HG03469 (cell line): ENCODE measurements at regions not wholly inside any gene's neighbourhood (a gene's known extent, or its start where the extent isn't known, plus 50 kb on each side); places are given as distances from the start of the nearest gene placed in this dataset.
"Not testable (repeated sequence)": the region's sequence is repeated elsewhere in the genome, so short reads cannot be mapped to it uniquely, and the experiment has no call there.

Experiments
- ATAC-seq: cut with Tn5 transposase; IDR thresholded peaks from one replicate; pipeline ENCODE4 v1.9.1; 2021; ENCODE audit warnings: mild to moderate bottlenecking, moderate library complexity, moderate number of reproducible peaks; ENCODE audit not compliant: unreplicated experiment

DNA sequence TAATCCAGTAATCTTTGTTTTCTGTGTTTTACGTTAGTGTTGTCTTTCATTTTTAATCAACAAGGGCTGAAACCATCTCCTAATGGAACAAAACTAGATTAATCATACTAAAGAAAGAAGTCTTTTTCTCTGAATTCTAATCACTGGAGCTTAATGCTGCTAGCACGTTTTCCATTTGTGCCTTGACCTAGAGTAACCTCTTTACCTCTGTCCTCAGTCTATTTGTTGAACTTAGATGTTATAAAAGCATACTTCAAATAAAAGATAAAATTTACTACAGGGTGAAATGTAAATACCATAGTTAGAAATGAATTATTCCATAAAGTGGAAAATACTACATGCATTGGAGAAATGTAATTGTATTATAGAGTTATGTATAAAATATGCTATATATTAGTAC lies 207.1 kb downstream of the NKX6-1 start:
- ATAC-seq, result no peak

DNA sequence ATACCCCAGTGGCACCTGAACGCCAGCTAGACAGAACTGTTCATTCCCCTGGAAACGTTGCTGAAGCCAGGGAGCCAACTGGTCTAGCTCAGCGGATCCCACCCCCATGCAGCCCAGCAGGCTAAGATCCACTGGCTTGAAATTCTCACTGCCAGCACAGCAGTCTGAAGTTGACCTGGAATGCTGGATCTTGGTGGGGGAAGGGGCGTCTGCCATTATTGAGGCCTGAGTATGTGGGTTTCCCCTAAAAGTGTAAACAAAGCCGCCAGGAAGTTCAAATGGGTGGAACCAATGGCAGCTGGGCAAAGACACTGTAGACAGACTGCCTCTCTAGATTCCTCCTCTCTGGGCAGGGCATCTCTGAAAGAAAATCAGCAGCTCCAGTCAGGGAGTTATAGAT lies 213.0 kb downstream of the NKX6-1 start:
- no peak for ATAC-seq

DNA sequence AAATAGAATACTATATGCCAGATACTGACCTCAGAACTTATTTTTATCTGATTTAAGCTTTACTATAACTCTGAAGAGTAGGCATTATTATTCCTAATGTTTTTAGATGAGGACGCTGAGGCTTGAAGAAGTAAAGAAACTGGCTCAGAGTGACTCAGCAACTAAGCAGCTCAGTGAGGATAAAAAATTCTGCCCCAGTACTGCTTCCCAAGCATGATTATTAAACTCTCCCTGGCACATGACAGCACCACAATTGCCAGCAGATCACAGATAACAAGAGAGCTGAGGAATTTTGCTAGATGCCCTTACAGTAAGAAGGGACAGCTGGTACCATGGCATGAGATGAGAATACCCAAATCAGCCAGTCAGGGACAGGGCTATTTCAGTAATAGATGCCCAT lies 219.4 kb downstream of the NKX6-1 start:
- no peak for ATAC-seq

DNA sequence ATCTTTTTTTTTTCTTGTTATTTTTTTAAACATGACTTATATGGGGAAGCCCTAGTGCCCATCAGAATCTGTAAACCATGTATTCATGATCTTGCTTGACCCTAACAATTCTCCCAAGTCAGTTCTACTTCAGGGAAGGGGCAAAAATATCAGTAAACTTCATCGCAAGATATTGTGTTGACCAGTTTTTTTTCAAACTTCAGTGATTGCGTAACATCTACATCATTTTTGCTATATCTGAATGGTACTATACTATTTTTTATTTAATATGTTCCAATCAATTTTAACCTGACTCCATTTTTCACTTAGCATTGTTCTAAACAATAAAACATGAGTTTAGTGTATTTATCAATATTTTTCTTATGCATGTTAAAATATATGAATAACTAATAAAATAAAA lies 221.2 kb downstream of the NKX6-1 start:
- no peak for ATAC-seq

DNA sequence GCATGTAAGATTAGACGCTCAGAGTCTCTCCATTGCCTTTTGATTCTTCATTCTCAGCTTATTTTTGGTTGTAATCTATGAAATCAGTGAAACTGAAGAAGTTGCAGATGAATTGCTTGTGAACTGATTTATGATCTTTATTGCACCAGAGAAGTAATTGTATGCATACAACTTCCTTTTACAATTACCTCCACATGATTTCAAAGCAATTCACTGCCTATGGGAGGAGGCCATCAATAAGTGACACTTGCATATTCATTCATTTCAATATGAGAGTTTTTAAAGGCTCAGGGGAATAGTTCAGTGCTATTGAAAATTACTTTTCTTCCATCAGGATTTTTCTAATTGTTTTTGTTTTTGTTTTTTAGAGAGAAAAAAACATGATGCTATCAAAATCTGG lies 222.3 kb downstream of the NKX6-1 start:
- no peak for ATAC-seq

DNA sequence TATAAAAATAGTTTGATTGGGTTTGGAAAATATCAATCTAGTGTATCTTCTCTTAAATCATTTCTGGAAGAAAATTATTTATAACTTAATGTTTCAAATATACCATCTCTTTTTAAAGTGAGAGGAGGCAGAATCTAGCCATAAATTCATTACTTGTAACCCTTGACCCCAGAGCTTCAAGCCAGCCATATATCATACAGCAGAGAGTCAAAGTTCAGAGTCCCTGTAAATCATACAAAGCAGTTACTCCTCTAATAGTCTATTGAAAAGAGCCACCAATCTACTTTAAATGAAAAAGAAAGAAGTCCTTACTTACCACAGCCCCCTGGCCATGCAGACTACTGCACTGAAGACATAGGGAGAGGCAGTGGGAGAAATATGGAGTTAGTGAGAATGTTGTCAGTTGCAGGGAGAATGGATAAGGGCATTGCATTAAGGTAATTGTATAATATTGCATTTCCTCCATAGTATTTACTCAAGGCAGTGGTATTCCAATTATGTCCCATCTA lies 229.5 kb downstream of the NKX6-1 start:
- ATAC-seq, result no peak

DNA sequence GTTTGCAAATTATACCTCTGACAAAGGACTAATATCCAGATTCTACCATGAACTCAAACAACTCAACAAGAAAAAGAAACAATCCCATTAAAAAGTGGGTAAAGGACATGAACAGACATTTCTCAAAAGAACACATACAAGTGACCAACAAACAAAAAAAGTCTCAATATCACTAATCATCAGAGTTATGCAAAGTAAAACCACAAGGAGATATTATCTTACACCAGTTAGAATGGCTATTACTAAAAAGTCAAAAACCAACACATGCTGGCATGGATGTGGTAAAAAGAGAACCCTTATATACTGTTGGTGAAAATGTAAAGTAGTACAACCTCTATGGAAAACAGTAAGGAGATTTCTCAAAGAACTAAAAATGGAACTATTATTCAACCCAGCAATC lies 234.4 kb downstream of the NKX6-1 start:
- ATAC-seq, result no peak

DNA sequence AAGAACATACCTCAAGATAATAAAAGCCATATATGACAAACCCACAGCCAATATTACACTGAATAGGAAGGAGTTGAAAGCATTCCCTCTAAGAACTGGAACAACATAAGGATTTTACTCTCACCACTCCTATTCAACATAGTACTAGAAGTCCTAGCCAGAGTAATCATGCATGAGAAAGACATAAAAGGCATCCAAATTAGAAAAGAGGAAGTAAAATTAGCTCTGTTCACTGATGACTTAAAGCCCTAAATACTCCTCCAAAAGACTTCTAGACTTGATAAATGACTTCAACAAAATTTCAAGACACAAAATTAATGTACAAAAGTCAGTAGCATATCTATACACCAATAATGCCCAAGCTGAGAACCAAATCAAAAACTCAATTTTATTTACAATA lies 235.7 kb downstream of the NKX6-1 start:
- ATAC-seq, result peak; percentile 46

DNA sequence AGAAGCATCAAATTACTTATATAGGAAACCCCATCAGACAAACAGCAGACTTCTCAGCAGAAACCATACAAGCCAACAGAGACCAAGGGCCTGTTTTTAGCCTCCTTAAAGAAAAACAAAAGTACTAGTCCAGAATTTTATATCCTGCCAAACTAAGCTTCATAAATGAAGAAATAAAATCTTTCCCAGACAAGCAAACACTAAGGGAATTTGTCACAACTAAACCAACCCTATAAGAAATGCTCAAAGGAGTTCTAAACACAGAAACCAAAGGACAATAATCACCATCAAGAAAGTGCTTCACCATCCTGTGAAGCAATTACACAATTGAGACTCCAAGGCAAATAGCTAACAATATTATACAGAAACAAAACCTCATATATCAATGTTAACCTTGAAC lies 238.6 kb downstream of the NKX6-1 start:
- ATAC-seq, result no peak

DNA sequence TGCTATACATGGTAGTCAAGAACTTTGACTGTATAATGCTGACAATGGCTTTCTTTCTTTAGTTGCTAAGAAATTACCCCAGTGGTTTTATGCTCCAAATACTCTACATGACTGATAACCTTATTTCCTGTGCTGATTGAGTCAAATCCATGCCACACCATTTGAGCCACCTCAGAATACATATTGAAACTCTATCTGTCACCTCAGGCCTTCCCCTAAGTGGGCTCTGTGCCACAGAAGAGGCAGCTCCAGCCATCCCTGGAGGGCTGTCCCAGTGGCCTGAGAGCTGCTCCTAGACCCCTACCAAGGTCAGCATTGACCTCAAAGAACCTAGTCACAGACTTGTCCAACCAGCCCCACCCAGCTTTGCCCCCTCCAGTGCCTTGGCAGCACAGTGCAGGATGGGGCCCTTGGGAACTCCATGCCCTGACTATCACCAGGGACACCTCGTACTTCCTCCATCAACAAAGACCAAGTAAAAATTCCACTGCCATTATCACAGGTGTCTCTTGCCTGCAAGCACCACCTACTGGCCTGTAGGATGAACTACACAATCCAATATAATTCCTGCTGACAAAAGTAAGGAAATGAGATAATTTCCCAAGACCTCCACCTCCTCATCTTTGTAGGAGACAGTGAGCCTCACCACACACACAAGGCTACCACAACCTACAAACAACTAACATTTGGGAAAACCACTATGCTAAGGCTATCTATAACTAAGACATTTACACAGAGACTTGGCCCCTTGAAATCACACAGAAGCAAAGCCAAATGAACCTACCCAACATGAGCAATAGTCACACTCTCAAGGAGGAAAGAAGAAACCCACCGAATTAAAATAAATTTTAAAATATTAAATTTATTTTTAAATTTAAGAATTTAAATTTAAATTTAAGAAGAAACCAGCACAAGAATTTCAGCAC lies 239.9 kb downstream of the NKX6-1 start:
- peak; percentile 70 for ATAC-seq

DNA sequence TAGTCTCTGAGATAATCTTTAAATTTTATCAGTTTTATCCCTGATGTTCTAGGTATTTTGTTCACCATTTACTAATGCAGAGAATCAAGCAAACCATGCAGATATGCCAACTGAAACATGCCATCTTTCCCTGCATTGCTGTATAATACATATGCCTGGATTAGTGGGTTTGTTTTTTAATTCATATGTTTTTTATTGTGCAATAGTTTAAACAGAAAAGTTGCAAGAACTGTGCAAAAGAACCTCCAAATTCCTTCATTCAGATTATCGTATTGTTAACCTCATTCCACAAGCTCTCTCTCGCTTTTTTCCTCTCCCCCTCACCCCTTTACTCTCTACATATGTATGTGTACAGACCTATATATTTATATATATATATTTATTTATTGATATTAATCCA lies 244.6 kb downstream of the NKX6-1 start:
- no peak for ATAC-seq

DNA sequence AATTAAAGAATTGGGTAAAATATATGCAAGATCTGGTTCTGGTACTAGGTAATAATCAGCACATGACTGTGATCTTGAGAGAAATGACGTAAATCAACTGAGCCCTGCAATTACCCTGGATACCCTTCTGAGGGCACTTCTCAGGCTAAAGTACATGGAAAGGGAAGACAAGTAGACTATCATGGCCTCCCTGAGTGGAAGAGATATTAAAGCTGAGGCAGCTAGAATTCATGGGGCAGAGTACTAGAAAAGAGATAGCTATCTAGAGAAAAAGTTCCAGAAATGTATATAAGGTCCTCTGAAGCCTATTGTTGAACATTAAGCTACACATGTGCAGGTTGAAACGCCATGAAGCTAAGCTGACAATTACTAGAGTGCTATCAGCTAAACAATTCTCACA lies 249.6 kb downstream of the NKX6-1 start:
- no peak for ATAC-seq

DNA sequence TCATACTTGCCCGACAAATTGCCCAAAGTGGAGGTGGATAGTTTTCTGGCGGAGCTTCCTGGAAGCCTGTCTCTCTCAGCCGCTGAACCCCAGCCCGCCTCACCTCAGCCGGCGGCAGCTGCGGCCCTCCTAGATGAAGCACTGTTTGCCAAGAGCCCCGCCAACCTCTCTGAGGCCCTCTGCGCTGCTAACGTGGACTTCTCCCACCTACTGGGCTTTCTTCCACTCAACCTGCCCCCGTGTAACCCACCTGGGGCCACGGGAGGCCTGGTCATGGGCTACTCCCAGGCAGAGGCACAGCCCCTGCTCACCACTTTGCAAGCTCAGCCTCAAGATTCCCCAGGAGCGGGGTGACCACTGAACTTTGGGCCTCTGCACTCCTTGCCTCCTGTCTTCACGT lies 254.1 kb downstream of the NKX6-1 start:
- ATAC-seq, result not testable (repeated sequence)

DNA sequence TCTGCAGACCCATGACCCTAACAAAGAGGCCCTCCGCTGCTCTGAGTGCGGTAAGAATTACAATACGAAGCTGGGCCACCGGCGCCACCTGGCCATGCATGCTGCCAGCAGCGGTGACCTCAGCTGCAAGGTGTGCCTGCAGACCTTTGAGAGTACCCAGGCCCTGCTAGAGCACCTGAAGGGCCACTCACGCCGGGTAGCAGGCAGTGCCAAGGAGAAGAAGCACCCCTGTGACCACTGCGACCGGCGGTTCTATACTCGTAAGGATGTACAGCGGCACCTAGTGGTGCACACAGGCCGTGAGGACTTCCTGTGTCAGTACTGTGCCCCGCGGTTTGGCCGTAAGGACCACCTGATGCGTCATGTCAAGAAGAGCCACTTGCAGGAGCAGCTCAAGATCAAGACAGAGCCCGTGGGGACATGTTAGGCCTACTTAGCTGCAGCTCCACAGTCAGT lies 254.7 kb downstream of the NKX6-1 start:
- ATAC-seq, result not testable (repeated sequence)

DNA sequence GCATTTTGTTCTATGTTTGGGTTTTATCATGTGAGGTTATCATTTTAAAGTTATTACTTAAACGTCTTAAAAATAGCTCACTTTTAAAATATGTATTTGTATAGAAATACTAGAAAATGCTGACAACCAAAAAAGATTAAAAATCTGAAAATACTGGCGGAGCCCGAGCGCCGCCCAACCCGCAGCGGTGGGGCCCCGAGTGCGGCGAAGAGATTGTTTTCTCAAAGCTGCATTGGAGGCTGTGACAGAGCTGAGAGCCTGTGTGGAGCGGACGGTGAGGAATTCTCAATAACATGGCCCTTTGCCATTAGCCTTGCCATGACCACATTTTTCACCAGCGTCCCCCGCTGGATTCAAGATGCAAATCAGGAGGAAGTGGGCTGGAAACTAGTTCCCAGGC lies 255.4 kb downstream of the NKX6-1 start:
- ATAC-seq, result no peak

DNA sequence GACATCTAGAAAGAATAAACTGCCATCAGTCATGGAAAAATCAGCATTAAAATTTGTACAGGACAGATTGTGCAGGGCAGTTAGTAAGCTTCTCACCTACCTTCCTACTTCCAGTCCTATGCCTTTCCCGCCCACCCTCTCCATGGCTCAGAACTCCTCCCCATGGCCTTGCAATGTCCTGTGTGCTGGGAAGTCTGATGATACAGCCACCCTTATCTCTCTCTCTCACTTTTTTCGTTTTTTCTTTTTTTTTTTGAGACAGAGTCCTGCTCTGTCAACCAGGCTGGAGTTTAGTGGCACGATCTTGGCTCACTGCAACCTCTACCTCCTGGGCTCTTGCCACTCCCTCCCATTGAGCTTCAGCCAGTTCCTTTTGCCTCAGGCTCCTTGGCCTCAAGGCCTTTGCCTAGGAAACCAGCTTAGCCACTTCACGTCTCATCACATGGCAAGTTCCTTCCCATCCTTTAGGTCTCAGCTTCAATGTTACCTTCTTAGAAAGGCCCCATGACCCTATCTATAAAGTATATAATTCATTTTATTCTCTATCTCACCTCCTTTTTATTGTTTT lies 259.7 kb downstream of the NKX6-1 start:
- no peak for ATAC-seq

DNA sequence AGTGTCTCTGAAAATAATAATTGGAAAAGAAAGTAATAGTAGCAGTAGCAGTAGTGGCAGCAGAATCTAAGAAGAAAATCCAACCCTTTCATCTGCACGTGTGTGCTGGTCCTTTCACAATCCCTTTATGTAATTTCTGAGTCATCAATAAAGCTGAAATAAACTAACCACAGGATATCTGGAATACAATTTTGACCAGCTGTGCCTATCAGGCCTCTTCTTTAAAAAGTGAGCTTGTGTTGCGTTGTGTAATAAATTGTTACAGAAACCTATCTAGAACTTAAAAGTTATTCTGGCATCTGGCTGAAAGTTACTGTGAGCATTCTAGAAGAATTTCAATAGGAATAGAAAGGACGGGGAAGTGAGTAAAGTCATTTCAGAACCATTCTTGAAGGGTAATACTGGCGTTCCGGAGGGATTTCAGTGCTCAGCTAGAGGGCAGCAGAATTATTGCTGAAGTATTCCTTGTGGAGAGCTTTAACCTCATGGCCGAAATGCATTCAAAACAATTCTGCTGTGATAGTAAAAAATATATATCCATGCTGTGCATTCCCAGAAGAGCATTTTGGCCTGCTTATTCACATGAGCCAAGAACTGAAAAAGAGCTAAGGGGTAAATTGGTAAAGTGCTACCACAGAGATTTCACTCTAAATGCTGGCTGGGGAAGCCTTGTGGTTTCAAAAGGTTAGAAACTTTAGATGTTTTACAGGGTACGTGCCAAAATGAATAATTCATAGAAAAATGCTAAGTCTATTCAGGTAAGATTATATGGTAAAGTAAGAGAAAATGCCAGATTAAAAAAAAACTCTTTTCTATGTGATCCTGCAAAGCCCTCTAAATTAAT lies 260.6 kb downstream of the NKX6-1 start:
- no peak for ATAC-seq

DNA sequence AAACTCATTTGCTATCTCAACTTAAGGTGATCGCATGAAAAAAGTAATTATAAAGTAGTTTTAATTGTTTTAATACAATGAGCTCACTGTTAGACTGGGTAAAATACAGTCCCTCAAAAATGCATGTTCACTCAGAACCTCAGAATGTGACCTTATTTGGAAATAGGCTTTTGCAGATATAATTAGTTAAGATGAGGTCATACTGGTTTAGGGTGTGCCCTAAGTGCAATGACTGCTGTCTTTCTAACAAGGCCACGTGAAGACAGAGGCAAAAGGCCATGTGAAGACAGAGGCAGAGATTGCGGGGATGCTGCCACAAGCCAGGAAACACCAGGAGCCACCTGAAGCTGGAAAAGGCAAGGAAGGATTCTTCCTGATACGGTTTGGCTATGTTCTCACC lies 262.1 kb downstream of the NKX6-1 start:
- ATAC-seq, result no peak

DNA sequence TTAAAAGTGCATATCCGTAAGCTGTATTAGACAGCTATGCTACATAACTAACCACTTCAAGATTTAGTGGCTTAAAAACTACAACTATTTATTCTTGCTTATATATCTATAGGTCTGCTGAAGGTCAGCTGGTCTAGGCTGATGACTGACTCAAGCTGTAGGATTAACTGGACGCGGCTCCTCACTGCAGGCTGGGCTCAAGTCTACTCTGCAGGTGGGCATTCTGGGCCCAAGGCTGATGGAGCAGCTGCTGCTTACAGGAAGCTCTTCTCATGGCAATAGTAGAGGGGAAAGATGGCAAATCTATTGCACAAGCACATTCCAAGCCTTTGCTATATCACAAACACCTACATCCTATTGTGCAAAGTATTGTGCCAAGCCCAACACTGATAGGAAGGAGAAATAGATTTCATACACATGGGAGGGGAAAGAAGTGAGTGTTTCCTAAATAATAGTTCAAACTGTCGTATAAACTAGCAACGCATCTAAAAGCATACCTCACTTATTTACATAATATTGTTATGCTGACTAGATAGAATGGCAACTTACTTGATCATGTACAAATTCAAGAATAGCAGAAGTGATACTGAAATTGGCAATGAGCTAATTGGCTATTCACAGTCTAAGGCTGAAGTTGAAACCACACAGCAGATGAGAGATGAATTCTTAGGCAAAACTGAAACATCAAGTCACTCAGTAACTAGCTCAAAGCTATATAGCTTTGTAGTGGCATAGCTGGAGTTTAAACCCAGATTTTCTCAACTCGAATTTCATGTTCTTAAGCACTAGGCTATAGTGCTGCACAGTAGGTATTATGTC lies 263.8 kb downstream of the NKX6-1 start:
- peak; percentile 99 for ATAC-seq

DNA sequence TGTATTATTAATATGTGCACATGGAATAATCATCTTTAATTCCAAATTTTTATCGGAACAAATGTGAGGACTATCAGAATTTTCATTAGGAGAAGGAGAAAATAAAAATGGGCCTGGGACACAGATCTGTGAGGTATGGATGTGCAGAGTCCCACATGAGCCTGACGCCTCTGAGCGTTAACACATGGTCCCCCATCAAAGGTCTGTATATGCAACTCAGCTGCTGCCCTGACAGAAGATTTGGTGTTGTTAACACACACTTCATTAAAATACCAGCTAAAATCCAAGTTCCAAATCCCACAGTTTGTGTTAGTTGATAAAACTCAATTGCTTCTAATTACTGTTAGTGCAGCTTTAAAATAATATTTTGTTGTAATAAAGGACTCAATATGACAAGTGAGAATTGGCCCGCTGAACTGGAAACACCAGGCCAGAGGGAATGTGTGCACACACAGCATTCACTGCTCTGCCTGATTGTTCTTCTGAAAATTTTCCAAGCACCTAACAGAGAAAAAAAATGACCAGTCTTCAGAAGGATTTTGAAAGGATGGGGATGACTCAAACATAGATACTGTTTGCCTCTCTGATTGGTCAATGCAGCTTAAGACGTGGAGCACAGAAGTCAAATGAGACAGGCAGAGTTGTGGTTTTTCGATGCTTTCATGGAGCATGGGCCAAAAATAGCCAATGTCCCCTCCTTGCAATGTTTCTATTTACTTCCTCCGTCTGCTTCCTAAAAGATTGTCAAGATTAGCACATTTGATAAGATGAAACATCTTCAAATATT lies 266.6 kb downstream of the NKX6-1 start:
- no peak for ATAC-seq
